ENCODE measurements at regions not wholly inside any gene's neighbourhood (a gene's known extent, or its start where the extent isn't known, plus 50 kb on each side); places are given as distances from the start of the nearest gene placed in this dataset.

DNA sequence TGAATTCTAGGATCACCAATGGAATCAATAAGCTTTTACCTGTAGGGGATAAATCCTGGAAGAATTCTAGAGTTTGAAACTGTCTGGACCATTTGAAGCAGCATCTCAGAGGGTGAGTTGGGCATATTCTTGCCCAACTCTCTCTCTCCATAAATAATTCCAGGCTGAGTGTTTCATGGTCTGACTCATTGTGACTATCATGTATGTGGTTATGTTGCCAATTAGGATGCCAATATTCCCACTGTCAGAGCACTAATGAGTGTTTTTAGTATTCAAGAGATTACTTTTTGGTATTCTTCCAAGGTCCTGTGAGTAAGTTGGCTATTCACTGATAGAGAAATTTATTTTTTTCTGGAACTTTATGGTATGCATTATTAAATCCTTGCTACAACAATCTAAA is 456.9 kb downstream of the TOX3 start:
- TF ChIP-seq, protein P1, sequence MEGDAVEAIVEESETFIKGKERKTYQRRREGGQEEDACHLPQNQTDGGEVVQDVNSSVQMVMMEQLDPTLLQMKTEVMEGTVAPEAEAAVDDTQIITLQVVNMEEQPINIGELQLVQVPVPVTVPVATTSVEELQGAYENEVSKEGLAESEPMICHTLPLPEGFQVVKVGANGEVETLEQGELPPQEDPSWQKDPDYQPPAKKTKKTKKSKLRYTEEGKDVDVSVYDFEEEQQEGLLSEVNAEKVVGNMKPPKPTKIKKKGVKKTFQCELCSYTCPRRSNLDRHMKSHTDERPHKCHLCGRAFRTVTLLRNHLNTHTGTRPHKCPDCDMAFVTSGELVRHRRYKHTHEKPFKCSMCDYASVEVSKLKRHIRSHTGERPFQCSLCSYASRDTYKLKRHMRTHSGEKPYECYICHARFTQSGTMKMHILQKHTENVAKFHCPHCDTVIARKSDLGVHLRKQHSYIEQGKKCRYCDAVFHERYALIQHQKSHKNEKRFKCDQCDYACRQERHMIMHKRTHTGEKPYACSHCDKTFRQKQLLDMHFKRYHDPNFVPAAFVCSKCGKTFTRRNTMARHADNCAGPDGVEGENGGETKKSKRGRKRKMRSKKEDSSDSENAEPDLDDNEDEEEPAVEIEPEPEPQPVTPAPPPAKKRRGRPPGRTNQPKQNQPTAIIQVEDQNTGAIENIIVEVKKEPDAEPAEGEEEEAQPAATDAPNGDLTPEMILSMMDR (IDR thresholded peaks at IDR 0.05; ENCODE audit: extremely low read depth, low read depth, low read length), result no peak

DNA sequence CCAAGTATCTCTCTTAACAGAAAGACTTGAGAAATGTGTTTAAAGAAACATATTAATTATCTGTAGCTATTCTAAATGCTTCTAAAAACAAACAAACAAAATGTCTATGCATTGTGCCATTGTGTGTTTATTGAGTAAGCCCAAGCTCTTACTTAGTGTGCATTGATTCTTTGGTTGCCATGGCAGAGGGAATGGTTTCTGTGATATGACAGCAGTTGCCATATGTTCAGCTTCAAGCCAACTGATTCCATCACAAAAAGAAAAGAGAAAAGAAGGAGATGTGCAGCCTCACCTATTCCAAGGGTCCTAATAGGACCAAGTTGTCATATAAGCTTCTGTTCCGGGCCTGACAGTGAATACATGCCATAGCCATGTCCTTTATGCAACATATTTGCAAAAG is 457.5 kb downstream of the TOX3 start:
- Histone ChIP-seq H2AFZ (ENCODE audit: low read length) (no peak overlapping the region), H3K4me3 (ENCODE audit: insufficient read depth, low read length) (no peak overlapping the region), H3K4me2 (ENCODE audit: insufficient read depth, low read length) (no peak overlapping the region), H3K27ac (ENCODE audit: low read depth, low read length) (no peak overlapping the region), H3K9me3 (ENCODE audit: low read depth, low read length) (no peaks in the 10 kb centered on the region), H3K4me1 (ENCODE audit: insufficient read depth, low read length) (no peaks in the 10 kb centered on the region), H4K20me1 (ENCODE audit: insufficient read depth, low read length) (no peaks in the 10 kb centered on the region), H3K79me2 (ENCODE audit: insufficient read depth, low read length) (no peaks in the 10 kb centered on the region), H3K27me3 (ENCODE audit: insufficient read depth, low read length) (no peaks in the 10 kb centered on the region), H3K36me3 (ENCODE audit: insufficient read depth, low read length) (no peaks in the 10 kb centered on the region)
- TF ChIP-seq, protein P1 (IDR thresholded peaks at IDR 0.05; ENCODE audit: extremely low read depth, low read depth, low read length), result no peak
- DNase-seq (ENCODE audit: insufficient read length, low spot score, missing footprints), result no peak

More for the DNA sequence above, 456.9 kb downstream of the TOX3 start:
- no peak overlapping the region for H2AFZ ChIP-seq (ENCODE audit: low read length)
- no peak overlapping the region for H3K4me3 ChIP-seq (ENCODE audit: insufficient read depth, low read length)
- no peak for DNase-seq (ENCODE audit: insufficient read length, low spot score, missing footprints)
- no peak overlapping the region for H3K4me2 ChIP-seq (ENCODE audit: insufficient read depth, low read length)
- no peaks in the 10 kb centered on the region for H3K9me3 ChIP-seq (ENCODE audit: low read depth, low read length)
- H3K36me3 ChIP-seq (ENCODE audit: insufficient read depth, low read length), result no peaks in the 10 kb centered on the region
- H3K79me2 ChIP-seq (ENCODE audit: insufficient read depth, low read length), result no peaks in the 10 kb centered on the region
- no peaks in the 10 kb centered on the region for H3K27me3 ChIP-seq (ENCODE audit: insufficient read depth, low read length)
- no peaks in the 10 kb centered on the region for H4K20me1 ChIP-seq (ENCODE audit: insufficient read depth, low read length)
- no peak overlapping the region for H3K27ac ChIP-seq (ENCODE audit: low read depth, low read length)
- no peaks in the 10 kb centered on the region for H3K4me1 ChIP-seq (ENCODE audit: insufficient read depth, low read length)

DNA sequence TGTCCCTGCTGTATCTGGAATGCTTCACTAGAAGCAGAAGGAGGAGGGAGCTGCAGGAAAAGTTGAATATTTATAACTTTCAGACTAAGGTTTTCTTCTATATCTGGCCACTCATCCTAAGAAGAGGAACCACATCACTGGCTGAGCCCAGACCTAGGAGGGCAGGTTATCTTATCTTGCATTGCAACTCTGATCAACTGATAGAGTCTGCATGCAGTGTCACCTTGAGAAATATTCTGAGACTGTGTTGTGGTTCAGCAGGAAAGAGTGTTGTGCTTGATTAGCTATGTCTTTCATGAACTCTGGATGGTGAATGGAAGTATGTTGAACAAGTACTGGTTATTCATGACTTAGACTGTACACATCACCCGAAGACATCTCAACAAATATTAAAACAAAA is 460.0 kb downstream of the TOX3 start:
- Histone ChIP-seq H3K4me1 (ENCODE audit: insufficient read depth, low read length) (no peaks in the 10 kb centered on the region), H3K4me3 (ENCODE audit: insufficient read depth, low read length) (no peak overlapping the region)
- DNase-seq (ENCODE audit: insufficient read length, low spot score, missing footprints), result no peak

DNA sequence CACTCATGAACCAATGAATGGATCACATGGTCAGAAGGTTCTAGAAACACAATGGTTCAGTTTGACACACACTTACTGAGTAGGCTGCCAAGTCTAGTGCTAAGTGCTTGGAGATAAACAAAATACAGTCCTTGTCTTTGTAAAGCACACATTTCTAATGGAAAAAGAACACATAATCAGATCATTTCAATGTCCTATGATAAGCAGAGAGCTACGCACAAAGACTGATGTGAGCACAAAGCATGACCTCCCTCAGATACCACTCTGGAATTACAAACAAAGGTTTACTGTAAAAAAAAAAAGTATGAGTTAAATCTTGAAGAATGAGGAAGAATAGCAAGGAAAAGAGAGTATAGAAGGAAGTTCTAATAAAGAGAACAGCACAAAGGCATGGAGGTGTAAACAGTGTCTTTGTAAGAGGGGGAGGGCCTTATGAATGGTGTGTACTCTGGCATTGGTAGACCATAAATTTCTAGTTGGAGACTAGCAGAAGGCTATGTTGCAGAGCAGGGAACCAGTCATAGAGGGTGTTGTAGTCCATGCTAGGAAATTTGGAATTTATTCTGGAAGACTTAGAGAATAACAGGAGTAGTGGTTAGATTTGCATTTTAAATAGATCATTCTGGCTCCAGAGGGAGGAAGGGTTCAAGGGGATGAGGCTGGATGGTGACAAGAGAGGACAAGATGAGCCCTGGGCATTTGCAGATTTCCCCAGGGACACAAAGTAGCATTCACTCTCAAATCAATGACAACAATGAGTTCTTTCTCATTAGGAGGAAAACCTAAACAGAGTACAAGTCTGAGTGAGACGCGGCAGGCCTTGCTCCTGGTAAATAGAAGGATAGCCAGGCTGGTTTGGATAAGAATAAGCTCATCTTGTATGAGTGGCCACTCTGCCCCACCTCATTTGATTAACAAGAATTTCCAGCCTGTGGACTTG is 468.0 kb downstream of the TOX3 start:
- Histone ChIP-seq H3K27me3 (ENCODE audit: insufficient read depth, low read length) (no peaks in the 10 kb centered on the region), H3K4me3 (ENCODE audit: insufficient read depth, low read length) (no peak overlapping the region), H3K27ac (ENCODE audit: low read depth, low read length) (no peak overlapping the region), H4K20me1 (ENCODE audit: insufficient read depth, low read length) (no peaks in the 10 kb centered on the region), H2AFZ (ENCODE audit: low read length) (no peak overlapping the region), H3K9me3 (ENCODE audit: low read depth, low read length) (no peaks in the 10 kb centered on the region), H3K4me2 (ENCODE audit: insufficient read depth, low read length) (no peak overlapping the region), H3K4me1 (ENCODE audit: insufficient read depth, low read length) (no peaks in the 10 kb centered on the region), H3K36me3 (ENCODE audit: insufficient read depth, low read length) (no peaks in the 10 kb centered on the region), H3K79me2 (ENCODE audit: insufficient read depth, low read length) (no peaks in the 10 kb centered on the region)
- TF ChIP-seq, protein P1 (IDR thresholded peaks at IDR 0.05; ENCODE audit: extremely low read depth, low read depth, low read length), result no peak
- no peak for DNase-seq (ENCODE audit: insufficient read length, low spot score, missing footprints)

More for the DNA sequence above, 460.0 kb downstream of the TOX3 start:
- H4K20me1 ChIP-seq (ENCODE audit: insufficient read depth, low read length), result no peaks in the 10 kb centered on the region
- no peaks in the 10 kb centered on the region for H3K27me3 ChIP-seq (ENCODE audit: insufficient read depth, low read length)
- H3K4me2 ChIP-seq (ENCODE audit: insufficient read depth, low read length), result no peak overlapping the region
- H3K27ac ChIP-seq (ENCODE audit: low read depth, low read length), result no peak overlapping the region
- no peaks in the 10 kb centered on the region for H3K36me3 ChIP-seq (ENCODE audit: insufficient read depth, low read length)
- H2AFZ ChIP-seq (ENCODE audit: low read length), result no peak overlapping the region
- H3K79me2 ChIP-seq (ENCODE audit: insufficient read depth, low read length), result no peaks in the 10 kb centered on the region
- TF ChIP-seq, protein P1 (IDR thresholded peaks at IDR 0.05; ENCODE audit: extremely low read depth, low read depth, low read length), result no peak
- H3K9me3 ChIP-seq (ENCODE audit: low read depth, low read length), result no peaks in the 10 kb centered on the region
